ENCODE measurements at regions not wholly inside any gene's neighbourhood (a gene's known extent, or its start where the extent isn't known, plus 50 kb on each side); places are given as distances from the start of the nearest gene placed in this dataset.

DNA sequence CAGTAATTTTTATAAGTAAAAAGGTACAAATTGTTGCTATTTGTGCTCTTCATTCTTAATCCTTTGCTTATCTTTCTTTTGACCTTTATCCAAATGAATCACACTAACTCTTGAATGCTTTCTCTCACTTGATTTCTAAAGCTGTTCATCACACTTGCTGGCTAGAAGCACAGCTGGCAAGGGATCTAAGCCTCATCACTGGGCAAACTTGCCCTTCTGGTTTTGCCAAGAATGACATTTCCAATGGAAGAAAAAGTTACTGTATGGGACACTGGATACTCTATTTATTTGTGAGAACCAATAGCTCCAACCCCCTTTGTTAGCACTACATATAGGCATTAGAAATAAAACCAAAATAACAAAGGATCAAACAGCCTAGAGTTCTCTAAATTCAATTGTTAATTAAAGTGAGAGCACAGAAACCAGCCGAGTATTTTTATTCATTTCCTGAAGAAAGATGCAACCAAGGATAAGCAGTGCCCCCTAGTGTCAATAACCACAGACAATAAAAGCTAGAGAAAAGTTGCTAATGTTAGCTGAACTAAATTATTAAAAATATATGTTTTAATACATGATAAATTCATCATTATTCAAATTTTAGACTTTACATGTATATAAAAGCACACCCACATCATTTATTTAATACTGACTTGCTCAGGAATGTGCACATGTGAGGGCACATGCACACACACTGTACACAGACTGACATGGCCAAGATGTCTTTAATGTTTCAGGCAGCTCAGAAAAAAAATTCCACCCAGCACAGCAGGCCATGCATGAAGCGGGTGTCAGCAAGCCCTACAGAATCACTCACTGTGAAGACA, 59.8 kb upstream of the POU5F2 start:
- no peaks in the 10 kb centered on the region for H3K36me3 Mint-ChIP-seq (ENCODE audit: insufficient read depth in 1 of 3, low read depth in 3 of 3)
- H4K8ac ChIP-seq (replicated peaks; ENCODE audit: insufficient read length, low read depth, low read length) = no peak overlapping the region
- no peak overlapping the region for H2BK20ac ChIP-seq (ENCODE audit: low read depth, low read length, poor library complexity, severe bottlenecking)
- H3T11ph ChIP-seq (ENCODE audit: low read length) = no peak overlapping the region
- no peaks in the 10 kb centered on the region for H4K20me1 ChIP-seq (ENCODE audit: control insufficient read depth, insufficient read depth, insufficient read length)
- H3K27ac ChIP-seq (ENCODE audit: insufficient read length, low read depth, low read length) = no peak overlapping the region
- no peak for DNase-seq
- H3K9me3 ChIP-seq (ENCODE audit: control insufficient read depth, low read depth, low read length) = no peaks in the 10 kb centered on the region
- no peaks in the 10 kb centered on the region for H3K4me1 ChIP-seq (ENCODE audit: insufficient read depth, low read length)
- H3K4me1 Mint-ChIP-seq = peaks cover 4 to 7% of the 10 kb centered on the region in 2 experiments
- H3K79me1 ChIP-seq (ENCODE audit: insufficient read depth, low read depth, low read length, poor library complexity, severe bottlenecking) = no peaks in the 10 kb centered on the region
- H3K27me3 ChIP-seq (ENCODE audit: insufficient read depth, low read length) = no peaks in the 10 kb centered on the region
- H3K79me2 ChIP-seq (ENCODE audit: insufficient read depth, low read length) = no peaks in the 10 kb centered on the region
- H2AK5ac ChIP-seq (ENCODE audit: insufficient read length, low read length) = no peak overlapping the region
- no peak overlapping the region for H3K14ac ChIP-seq (ENCODE audit: insufficient read depth, low read length)
- H3K9ac ChIP-seq (ENCODE audit: extremely low read depth, insufficient read length, low read length) = no peak overlapping the region
- H3K18ac ChIP-seq (ENCODE audit: insufficient read length, low read depth, low read length) = no peak overlapping the region
- H3K23me2 ChIP-seq (ENCODE audit: insufficient read length, low read depth, low read length, poor library complexity, severe bottlenecking) = no peaks in the 10 kb centered on the region
- H2BK120ac ChIP-seq (ENCODE audit: low read depth, low read length, poor library complexity, severe bottlenecking) = no peak overlapping the region
- peaks cover 13% of the 10 kb centered on the region for H3K27me3 Mint-ChIP-seq (ENCODE audit: low read depth)
- no peak overlapping the region for H2BK5ac ChIP-seq (ENCODE audit: insufficient read length, low read length)
- H3K4me3 Mint-ChIP-seq = no peak overlapping the region
- H2BK15ac ChIP-seq (ENCODE audit: low read depth, low read length) = no peak overlapping the region
- H2BK12ac ChIP-seq (ENCODE audit: insufficient read length, low read depth, low read length) = no peak overlapping the region
- no CpG with 5 or more reads among the region's 2 CpGs for whole genome bisulfite sequencing (ENCODE audit: extremely low coverage, insufficient read length, low lambda C conversion rate)
- no peaks in the 10 kb centered on the region for H3K9me3 Mint-ChIP-seq
- no peak overlapping the region for H2AFZ ChIP-seq (ENCODE audit: low read length)
- no peak overlapping the region for H3K23ac ChIP-seq (ENCODE audit: insufficient read length, low read depth, low read length)
- no peak overlapping the region for H3K4ac ChIP-seq (ENCODE audit: low read depth, low read length)
- H4K91ac ChIP-seq (ENCODE audit: insufficient read length, low read depth, low read length) = no peak overlapping the region
- no peak overlapping the region for H3K56ac ChIP-seq (ENCODE audit: insufficient read length, low read depth, low read length)
- no peak overlapping the region for H4K5ac ChIP-seq (ENCODE audit: insufficient read length, low read depth, low read length)
- H3K27ac Mint-ChIP-seq = no peak overlapping the region
- H3K4me2 ChIP-seq (ENCODE audit: insufficient read depth, insufficient read length, low read length) = no peak overlapping the region
- TF ChIP-seq, protein P1, sequence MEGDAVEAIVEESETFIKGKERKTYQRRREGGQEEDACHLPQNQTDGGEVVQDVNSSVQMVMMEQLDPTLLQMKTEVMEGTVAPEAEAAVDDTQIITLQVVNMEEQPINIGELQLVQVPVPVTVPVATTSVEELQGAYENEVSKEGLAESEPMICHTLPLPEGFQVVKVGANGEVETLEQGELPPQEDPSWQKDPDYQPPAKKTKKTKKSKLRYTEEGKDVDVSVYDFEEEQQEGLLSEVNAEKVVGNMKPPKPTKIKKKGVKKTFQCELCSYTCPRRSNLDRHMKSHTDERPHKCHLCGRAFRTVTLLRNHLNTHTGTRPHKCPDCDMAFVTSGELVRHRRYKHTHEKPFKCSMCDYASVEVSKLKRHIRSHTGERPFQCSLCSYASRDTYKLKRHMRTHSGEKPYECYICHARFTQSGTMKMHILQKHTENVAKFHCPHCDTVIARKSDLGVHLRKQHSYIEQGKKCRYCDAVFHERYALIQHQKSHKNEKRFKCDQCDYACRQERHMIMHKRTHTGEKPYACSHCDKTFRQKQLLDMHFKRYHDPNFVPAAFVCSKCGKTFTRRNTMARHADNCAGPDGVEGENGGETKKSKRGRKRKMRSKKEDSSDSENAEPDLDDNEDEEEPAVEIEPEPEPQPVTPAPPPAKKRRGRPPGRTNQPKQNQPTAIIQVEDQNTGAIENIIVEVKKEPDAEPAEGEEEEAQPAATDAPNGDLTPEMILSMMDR (conservative IDR thresholded peaks at IDR 0.05) = peak; percentile 86

All from H9 (cell line).